SJSA1 (cell line): ENCODE measurements at regions not wholly inside any gene's neighbourhood (a gene's known extent, or its start where the extent isn't known, plus 50 kb on each side); places are given as distances from the start of the nearest gene placed in this dataset.

Source experiments
- DNase-seq, 2 experiments: peaks; one replicate each; pipeline ENCODE4 v3.0.0-alpha.2; 2015 to 2020; ENCODE audit warnings: low spot score in 2 of 2, low read depth in 1 of 2
- H3K27ac ChIP-seq: fragments of 250-450 bp; sonication (Bioruptor Pico); 2 replicates; pipeline ENCODE4 v1.5.1; 2020; ENCODE audit warnings: mild to moderate bottlenecking, moderate library complexity
- H3K27me3 ChIP-seq: fragments of 250-450 bp; sonication (Bioruptor Pico); replicated peaks from 2 replicates; pipeline ENCODE4 v1.5.1; 2020; ENCODE audit warnings: mild to moderate bottlenecking, moderate library complexity
- H3K36me3 ChIP-seq: fragments of 250-450 bp; sonication (Bioruptor Pico); 2 replicates; pipeline ENCODE4 v1.5.1; 2020; ENCODE audit warnings: mild to moderate bottlenecking
- H3K4me1 ChIP-seq: fragments of 250-450 bp; sonication (Bioruptor Pico); replicated peaks from 2 replicates; pipeline ENCODE4 v1.6.1; 2021; ENCODE audit warnings: mild to moderate bottlenecking
- H3K4me3 ChIP-seq: fragments of 250-450 bp; sonication (Bioruptor Pico); 2 replicates; pipeline ENCODE4 v1.5.1; 2020; ENCODE audit warnings: mild to moderate bottlenecking
- H3K9me3 ChIP-seq: fragments of 250-450 bp; sonication (Bioruptor Pico); replicated peaks from 2 replicates; pipeline ENCODE4 v1.5.1; 2020; ENCODE audit warnings: mild to moderate bottlenecking

DNA sequence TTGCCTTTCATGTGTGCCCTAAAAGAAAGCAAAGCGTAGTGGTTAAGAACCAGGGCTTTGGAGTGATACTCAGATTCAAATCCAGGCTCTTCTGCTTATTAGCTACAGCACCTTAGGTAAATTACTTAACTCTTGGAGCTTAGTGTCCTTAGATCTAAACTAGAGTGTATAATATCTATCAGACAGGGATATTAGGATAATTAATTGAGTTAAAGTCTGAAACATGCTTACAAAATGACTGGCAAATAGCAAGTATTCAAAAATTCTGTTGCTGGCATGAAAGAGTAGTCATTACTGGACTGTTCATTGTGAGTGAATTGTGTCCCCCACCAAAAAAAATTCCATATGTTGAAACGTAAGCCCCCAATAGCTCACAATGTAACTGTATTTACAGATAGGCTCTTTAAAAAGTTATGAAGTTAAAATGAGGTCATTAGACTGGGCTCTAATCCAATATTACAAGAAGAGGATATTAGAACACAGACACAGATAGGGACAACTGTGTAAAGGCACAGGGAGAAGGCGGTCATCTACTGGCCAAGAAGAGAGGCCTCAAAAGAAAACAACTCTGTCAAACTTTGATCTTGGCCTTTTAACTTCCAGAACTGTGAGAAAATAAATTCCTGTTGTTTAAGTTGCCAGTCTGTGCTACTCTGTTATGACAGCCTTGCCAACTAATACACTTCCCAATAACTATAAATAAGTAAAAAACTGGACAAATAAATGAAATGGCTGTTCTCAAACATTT lies 60.4 kb upstream of the LRRC3B start:
- no peak overlapping the region for H3K4me3 ChIP-seq
- DNase-seq: no peak
- H3K4me1 ChIP-seq: no peaks in the 10 kb centered on the region
- H3K27ac ChIP-seq: no peak overlapping the region
- no peaks in the 10 kb centered on the region for H3K27me3 ChIP-seq
- no peaks in the 10 kb centered on the region for H3K36me3 ChIP-seq
- no peaks in the 10 kb centered on the region for H3K9me3 ChIP-seq
